ENCODE measurements at regions not wholly inside any gene's neighbourhood (a gene's known extent, or its start where the extent isn't known, plus 50 kb on each side); places are given as distances from the start of the nearest gene placed in this dataset.

GRCh38 chr6:95519228-95520037 lies 57.9 kb upstream of the MANEA start:
- TF ChIP-seq, protein P1, sequence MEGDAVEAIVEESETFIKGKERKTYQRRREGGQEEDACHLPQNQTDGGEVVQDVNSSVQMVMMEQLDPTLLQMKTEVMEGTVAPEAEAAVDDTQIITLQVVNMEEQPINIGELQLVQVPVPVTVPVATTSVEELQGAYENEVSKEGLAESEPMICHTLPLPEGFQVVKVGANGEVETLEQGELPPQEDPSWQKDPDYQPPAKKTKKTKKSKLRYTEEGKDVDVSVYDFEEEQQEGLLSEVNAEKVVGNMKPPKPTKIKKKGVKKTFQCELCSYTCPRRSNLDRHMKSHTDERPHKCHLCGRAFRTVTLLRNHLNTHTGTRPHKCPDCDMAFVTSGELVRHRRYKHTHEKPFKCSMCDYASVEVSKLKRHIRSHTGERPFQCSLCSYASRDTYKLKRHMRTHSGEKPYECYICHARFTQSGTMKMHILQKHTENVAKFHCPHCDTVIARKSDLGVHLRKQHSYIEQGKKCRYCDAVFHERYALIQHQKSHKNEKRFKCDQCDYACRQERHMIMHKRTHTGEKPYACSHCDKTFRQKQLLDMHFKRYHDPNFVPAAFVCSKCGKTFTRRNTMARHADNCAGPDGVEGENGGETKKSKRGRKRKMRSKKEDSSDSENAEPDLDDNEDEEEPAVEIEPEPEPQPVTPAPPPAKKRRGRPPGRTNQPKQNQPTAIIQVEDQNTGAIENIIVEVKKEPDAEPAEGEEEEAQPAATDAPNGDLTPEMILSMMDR (IDR thresholded peaks at IDR 0.05): no peak
- TF ChIP-seq POLR2A (IDR thresholded peaks at IDR 0.05): no peak
